KMS-11 (cell line): ENCODE measurements at regions not wholly inside any gene's neighbourhood (a gene's known extent, or its start where the extent isn't known, plus 50 kb on each side); places are given as distances from the start of the nearest gene placed in this dataset.
"Not testable (repeated sequence)": the region's sequence is repeated elsewhere in the genome, so short reads cannot be mapped to it uniquely, and the experiment has no call there.

ENCODE experiments used
- H2AFZ ChIP-seq: fragments of 200-600 bp; sonication (generic); 2 replicates; pipeline ENCODE4 v1.6.1; 2016; ENCODE audit warnings: antibody characterized with exemption, mixed run types, low read depth
- H3K27ac ChIP-seq: fragments of 200-600 bp; sonication (generic); 2 replicates; pipeline ENCODE4 v1.6.1; 2016; ENCODE audit warnings: mild to moderate bottlenecking, mixed run types
- H3K27me3 ChIP-seq: fragments of 200-600 bp; sonication (generic); 2 replicates; pipeline ENCODE4 v1.6.1; 2017; ENCODE audit warnings: mild to moderate bottlenecking, low read depth, mixed run types, moderate library complexity; ENCODE audit not compliant: insufficient read depth
- H3K36me3 ChIP-seq: fragments of 200-600 bp; sonication (generic); 2 replicates; pipeline ENCODE4 v1.6.1; 2017; ENCODE audit warnings: mild to moderate bottlenecking, mixed run types; ENCODE audit not compliant: insufficient read depth
- H3K4me1 ChIP-seq: fragments of 200-600 bp; sonication (generic); 2 replicates; pipeline ENCODE4 v1.6.1; 2016; ENCODE audit warnings: mild to moderate bottlenecking, low read depth, mixed run types; ENCODE audit not compliant: poor library complexity, severe bottlenecking
- H3K4me2 ChIP-seq: fragments of 200-600 bp; sonication (generic); 2 replicates; pipeline ENCODE4 v1.7.0; 2016; ENCODE audit warnings: mild to moderate bottlenecking, mixed run types
- H3K4me3 ChIP-seq: fragments of 200-600 bp; sonication (generic); IDR thresholded peaks from 2 replicates; pipeline ENCODE4 v1.6.1; 2017; ENCODE audit warnings: low read depth, low read length, mixed read lengths; ENCODE audit not compliant: insufficient read depth
- H3K79me2 ChIP-seq: fragments of 200-600 bp; sonication (generic); 2 replicates; pipeline ENCODE4 v1.6.1; 2016; ENCODE audit warnings: low read depth, mixed run types; ENCODE audit not compliant: insufficient read depth
- H3K9ac ChIP-seq: fragments of 200-600 bp; sonication (generic); 2 replicates; pipeline ENCODE4 v1.6.1; 2016; ENCODE audit warnings: mild to moderate bottlenecking, mixed run types
- H4K20me1 ChIP-seq: fragments of 200-600 bp; sonication (generic); 2 replicates; pipeline ENCODE4 v1.6.1; 2016; ENCODE audit warnings: mild to moderate bottlenecking, mixed run types; ENCODE audit not compliant: insufficient read depth

DNA sequence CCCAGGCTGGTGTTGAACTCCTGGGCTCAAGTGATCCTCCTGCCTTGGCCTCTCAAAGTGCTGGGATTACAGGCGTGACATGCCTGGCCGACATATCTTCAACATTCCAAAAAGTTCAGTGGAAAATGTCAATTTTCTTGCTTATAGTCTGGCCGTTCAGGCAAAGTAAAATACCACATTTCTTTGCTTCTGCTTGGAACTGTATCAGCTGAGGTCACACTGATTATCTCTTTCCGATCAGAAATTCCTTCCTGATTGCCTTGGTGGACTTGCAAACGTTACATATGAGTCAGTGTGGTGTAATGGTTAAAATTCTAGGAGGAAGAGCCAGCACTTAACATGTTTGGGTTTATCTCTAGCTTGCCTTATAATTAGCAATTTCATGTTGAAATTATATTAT is 170.6 kb upstream of the ERV3-1 start:
- not testable (repeated sequence) for H3K4me2 ChIP-seq, H3K27ac ChIP-seq, H3K4me3 ChIP-seq, H4K20me1 ChIP-seq, H3K79me2 ChIP-seq, H3K27me3 ChIP-seq, H3K36me3 ChIP-seq, H3K4me1 ChIP-seq, H2AFZ ChIP-seq, H3K9ac ChIP-seq

DNA sequence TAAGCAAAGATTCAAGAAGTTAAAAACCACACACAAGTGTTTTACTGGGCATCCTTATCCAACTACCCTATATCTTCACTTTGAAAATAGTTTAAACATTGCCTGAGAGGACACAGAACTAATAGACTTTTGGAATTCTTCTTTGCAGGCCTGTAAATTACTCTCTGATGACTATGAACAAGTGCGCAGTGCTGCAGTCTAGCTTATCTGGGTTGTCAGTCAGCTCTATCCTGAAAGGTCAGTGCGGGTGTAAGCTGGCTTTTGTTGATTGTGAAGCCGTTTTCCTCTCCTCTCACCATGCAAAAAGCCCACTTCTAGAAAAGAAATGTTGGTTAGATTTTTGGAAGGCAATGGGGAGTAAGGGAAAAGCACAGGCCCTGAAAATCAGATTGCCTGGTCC is 143.6 kb upstream of the ERV3-1 start:
- not testable (repeated sequence) for H4K20me1 ChIP-seq, H3K9ac ChIP-seq, H3K4me2 ChIP-seq, H3K79me2 ChIP-seq, H3K27me3 ChIP-seq, H3K4me1 ChIP-seq, H3K4me3 ChIP-seq, H3K27ac ChIP-seq, H3K36me3 ChIP-seq, H2AFZ ChIP-seq

DNA sequence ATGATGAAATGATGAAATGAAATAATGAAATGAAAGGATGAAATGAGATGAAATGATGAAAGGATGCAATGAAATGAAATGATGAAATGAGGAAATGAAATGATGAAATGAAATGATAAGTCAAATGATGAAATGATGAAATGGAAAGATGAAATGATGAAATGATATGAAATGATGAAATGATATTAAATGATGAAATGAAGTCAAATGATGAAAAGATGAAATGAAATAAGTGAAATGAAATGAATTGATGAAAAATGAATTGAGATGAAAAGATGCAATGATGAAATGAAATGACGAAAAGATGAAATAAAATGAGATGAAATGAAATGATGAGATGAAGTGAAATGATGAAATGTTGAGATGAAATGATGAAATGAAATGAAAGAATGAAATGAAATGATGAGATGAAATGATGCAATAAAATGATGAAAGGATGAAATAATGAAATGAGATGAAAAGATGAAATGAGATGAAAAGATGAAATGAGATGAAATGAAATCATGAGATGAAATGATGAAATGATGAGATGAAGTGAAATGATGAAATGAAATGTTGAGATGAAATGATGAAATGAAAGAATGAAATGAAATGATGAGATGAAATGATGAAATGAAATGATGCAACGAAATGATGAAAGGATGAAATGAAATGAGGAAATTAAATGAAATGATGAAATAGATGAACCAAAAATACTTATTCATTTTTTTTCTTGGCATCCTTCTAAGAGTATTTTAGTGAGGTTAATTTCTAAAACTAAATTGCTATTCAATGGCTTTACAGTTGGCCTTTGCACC is 139.8 kb upstream of the ERV3-1 start:
- H3K79me2 ChIP-seq, H3K4me1 ChIP-seq, H3K27me3 ChIP-seq, H3K9ac ChIP-seq, H3K4me2 ChIP-seq, H3K27ac ChIP-seq, H3K36me3 ChIP-seq, H4K20me1 ChIP-seq, H3K4me3 ChIP-seq, H2AFZ ChIP-seq: not testable (repeated sequence)

DNA sequence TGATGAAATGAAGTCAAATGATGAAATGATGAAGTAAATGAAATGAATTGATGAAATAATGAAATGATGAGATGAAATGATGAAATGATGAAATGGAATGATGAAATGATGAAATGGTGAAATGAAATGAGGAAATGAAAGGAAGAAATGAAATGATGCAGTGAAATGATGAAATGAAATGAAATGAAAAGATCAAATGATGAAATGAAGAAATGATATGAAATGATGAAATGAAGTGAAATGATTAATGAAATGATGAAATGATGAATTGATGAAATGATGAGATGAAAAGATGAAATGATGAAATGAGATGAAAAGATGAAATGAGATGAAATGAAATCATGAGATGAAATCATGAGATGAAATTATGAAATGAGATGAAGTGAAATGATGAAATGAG is 139.2 kb upstream of the ERV3-1 start:
- not testable (repeated sequence) for H3K27me3 ChIP-seq, H3K27ac ChIP-seq, H2AFZ ChIP-seq, H3K36me3 ChIP-seq, H3K4me2 ChIP-seq, H3K4me3 ChIP-seq, H3K79me2 ChIP-seq, H3K4me1 ChIP-seq, H4K20me1 ChIP-seq, H3K9ac ChIP-seq

DNA sequence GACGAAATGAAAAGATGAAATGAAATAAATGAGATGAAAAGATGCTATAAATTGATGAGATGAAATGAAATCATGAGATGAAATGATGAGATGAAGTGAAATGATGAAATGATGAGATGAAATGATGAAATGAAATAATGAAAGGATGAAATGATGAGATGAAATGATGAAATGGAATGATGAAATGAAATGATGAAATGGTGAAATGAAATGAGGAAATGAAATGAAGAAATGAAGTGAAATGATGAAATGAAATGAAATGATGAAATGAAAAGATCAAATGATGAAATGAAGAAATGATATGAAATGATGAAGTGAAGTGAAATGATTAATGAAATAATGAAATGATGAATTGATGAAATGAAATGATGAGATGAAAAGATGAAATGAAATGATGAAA is 138.5 kb upstream of the ERV3-1 start:
- H3K4me3 ChIP-seq, H3K27ac ChIP-seq, H3K36me3 ChIP-seq, H3K9ac ChIP-seq, H3K27me3 ChIP-seq, H4K20me1 ChIP-seq, H3K4me1 ChIP-seq, H2AFZ ChIP-seq, H3K79me2 ChIP-seq, H3K4me2 ChIP-seq: not testable (repeated sequence)

DNA sequence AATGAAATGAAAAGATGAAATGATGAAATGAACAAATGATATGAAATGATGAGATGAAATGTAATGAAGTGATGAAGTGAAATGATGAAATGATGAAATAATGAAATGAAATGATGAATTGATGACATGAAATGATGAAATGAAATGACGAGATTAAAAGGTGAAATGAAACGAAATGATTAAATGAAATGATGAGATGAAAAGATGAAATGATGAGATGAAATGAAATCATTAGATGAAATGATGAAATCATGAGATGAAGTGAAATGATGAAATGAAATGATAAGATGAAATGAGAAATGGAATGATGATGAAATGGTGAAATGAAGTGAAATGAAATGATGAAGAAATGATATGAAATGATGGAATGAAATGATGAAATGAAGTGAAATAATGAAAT is 138.1 kb upstream of the ERV3-1 start:
- H3K36me3 ChIP-seq, H3K9ac ChIP-seq, H3K4me3 ChIP-seq, H3K27ac ChIP-seq, H3K4me2 ChIP-seq, H3K4me1 ChIP-seq, H3K27me3 ChIP-seq, H2AFZ ChIP-seq, H4K20me1 ChIP-seq, H3K79me2 ChIP-seq: not testable (repeated sequence)

DNA sequence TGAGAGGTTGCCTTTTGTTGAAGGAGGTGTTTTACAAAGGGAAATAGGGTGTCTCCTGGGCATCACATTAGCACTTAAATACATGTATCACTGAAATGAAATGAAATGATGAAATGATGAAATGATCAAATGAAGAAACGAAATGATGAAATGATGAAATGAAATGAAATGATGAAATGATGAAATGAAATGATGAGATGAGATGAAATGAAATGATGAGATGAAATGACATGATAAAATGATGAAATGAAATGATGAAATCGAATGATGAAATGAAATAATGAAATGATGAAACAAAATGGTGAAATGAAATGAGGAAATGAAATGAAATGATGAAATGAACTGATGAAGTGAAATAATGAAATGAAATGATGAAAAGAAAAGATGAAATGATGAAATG is 137.6 kb upstream of the ERV3-1 start:
- not testable (repeated sequence) for H3K27me3 ChIP-seq

DNA sequence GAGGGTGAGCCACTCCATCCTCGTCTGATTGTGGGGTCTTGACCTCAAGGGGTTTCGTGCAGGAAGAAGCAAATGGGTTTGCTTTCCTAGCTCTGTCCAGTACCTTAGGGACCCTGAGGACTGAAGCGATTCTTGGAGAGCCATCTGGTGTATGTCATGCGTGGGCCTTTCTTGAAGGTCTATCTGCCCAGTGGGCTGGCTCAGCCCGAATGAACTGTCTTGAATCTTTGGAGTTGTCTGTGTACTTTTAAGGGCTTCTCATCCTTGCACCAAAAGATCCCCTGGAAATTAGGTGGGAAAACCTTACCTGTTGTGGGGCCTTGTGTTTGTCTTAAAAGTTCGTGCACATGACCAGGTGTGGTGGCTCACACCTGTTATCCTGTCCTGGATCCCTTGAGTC is 135.4 kb upstream of the ERV3-1 start:
- not testable (repeated sequence) for H3K4me2 ChIP-seq, H4K20me1 ChIP-seq, H3K4me1 ChIP-seq, H3K36me3 ChIP-seq, H2AFZ ChIP-seq, H3K27ac ChIP-seq, H3K4me3 ChIP-seq, H3K9ac ChIP-seq, H3K79me2 ChIP-seq, H3K27me3 ChIP-seq

More for the DNA sequence above, 137.6 kb upstream of the ERV3-1 start:
- H3K27ac ChIP-seq, H3K79me2 ChIP-seq, H3K36me3 ChIP-seq, H3K9ac ChIP-seq, H2AFZ ChIP-seq, H3K4me1 ChIP-seq, H3K4me3 ChIP-seq, H3K4me2 ChIP-seq, H4K20me1 ChIP-seq: not testable (repeated sequence)

DNA sequence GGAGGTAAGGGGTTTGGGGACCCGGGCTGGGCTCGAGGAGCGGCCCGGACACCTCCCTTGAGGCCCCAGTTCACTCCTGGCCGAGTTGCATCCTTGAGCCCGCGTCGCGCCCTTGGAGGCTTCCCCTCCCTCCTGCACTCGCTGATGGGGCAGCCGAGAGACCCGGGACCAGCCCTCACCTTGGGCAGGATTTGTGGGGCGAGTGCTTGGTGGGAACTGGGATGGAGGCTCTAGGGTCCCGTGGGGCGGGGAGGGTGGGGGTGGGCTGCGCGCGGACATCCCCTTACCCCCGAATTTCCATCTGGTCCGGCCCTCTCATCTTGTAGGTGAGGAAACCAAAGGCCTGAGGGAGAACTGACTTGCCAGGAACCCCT is 134.9 kb upstream of the ERV3-1 start:
- H3K4me1 ChIP-seq, H3K27me3 ChIP-seq, H3K9ac ChIP-seq, H3K4me2 ChIP-seq, H3K27ac ChIP-seq, H3K4me3 ChIP-seq, H3K79me2 ChIP-seq, H4K20me1 ChIP-seq, H2AFZ ChIP-seq, H3K36me3 ChIP-seq: not testable (repeated sequence)

DNA sequence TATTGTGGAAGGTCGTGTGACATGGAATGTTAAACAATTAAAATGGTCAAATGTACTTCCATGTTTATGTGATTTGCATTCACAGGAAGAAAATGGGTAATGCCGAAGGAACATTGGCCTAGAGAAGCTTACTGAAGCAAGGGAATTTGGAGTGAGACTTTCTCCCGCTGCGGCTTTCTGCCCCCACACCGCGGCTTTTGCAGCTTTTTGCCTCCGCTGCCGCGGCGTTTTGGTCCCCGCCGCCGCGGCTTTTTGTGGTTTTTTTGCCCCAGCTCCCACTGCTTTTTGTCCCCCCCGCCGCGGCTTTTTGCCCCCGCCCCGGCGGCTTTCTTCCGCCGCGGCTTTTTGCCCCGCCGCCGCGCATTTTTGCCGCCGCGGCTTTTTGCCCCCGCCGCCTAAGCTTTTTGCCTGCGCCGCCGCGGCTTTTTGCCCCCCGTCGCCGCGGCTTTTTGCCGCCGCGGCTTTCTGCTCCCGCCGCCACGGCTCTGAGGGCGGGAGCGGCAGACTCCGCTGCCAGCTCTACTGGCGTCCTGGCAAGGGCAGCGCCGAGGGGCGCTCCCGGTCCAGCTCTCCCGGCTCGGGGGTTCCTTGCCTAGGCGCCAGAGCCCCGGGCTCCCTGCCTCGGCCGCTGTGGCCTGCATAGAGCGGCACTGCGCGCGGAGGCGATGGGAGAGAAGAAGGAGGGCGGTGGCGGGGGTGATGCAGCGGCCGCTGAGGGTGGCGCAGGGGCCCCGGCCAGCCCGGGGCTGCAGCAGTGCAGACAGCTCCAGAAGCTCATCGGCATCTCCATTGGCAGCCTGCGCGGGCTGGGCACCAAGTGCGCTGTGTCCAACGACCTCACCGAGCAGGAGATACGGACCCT is 134.3 kb upstream of the ERV3-1 start:
- not testable (repeated sequence) for H3K36me3 ChIP-seq, H3K79me2 ChIP-seq, H3K4me3 ChIP-seq, H3K27ac ChIP-seq, H4K20me1 ChIP-seq, H2AFZ ChIP-seq, H3K27me3 ChIP-seq, H3K9ac ChIP-seq, H3K4me2 ChIP-seq, H3K4me1 ChIP-seq
